ENCODE measurements at regions not wholly inside any gene's neighbourhood (a gene's known extent, or its start where the extent isn't known, plus 50 kb on each side); places are given as distances from the start of the nearest gene placed in this dataset.

DNA sequence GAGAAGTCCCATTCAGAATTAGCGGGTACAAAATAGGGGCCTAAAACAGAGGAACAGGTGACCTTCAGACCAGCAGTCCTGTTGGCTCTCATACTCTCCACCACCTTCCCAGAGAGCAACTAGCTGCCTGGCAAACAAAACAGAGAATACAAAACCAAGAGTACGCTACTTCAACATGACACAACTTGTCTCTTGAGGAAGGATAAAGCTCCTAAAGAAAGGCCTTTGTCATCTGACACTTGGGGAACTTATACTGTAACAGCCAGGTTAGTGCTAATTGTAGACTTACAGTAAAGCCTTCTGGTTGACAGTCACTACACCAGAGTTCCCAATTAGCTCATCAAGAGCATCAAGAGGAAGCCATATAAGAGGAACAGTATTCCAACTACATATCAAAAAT, 282.1 kb upstream of the NT5C1B start:
- intact Hi-C loops (cut with DNase I) = no loop called here
- Histone ChIP-seq H3K4me1 (no peaks in the 10 kb centered on the region), H3K27me3 (no peaks in the 10 kb centered on the region), H3K4me3 (no peak overlapping the region), H3K9me3 (no peaks in the 10 kb centered on the region), H3K36me3 (no peaks in the 10 kb centered on the region), H3K27ac (no peak overlapping the region)
- no peak for DNase-seq (ENCODE audit: low spot score in 2 of 2)
- TF ChIP-seq, protein P1, sequence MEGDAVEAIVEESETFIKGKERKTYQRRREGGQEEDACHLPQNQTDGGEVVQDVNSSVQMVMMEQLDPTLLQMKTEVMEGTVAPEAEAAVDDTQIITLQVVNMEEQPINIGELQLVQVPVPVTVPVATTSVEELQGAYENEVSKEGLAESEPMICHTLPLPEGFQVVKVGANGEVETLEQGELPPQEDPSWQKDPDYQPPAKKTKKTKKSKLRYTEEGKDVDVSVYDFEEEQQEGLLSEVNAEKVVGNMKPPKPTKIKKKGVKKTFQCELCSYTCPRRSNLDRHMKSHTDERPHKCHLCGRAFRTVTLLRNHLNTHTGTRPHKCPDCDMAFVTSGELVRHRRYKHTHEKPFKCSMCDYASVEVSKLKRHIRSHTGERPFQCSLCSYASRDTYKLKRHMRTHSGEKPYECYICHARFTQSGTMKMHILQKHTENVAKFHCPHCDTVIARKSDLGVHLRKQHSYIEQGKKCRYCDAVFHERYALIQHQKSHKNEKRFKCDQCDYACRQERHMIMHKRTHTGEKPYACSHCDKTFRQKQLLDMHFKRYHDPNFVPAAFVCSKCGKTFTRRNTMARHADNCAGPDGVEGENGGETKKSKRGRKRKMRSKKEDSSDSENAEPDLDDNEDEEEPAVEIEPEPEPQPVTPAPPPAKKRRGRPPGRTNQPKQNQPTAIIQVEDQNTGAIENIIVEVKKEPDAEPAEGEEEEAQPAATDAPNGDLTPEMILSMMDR (IDR thresholded peaks at IDR 0.05) = no peak

DNA sequence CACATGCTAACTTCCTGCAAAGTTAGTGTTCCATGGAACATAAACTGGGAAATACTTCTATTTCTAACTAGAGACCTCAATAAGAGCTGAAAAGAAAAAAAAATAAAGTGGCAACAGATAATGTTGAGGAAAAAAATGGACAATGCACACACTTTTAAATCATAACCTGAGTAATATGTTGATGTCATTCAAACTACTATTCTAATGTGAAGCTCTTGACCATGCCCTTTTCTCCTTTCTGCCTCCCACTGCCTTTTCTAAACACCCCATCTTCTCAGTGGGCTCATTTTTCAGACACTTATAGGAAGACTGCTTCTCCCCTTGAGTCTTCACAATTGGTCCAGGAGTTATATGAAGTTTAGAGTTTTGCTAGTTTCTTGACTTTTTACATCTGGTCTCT, 280.9 kb upstream of the NT5C1B start:
- Histone ChIP-seq H3K27me3 (no peaks in the 10 kb centered on the region), H3K36me3 (no peaks in the 10 kb centered on the region), H3K4me1 (no peaks in the 10 kb centered on the region), H3K27ac (no peak overlapping the region), H3K9me3 (no peaks in the 10 kb centered on the region), H3K4me3 (no peak overlapping the region)
- no peak for DNase-seq (ENCODE audit: low spot score in 2 of 2)
- TF ChIP-seq, protein P1 (IDR thresholded peaks at IDR 0.05) = no peak
- intact Hi-C loops (cut with DNase I) = no loop called here

DNA sequence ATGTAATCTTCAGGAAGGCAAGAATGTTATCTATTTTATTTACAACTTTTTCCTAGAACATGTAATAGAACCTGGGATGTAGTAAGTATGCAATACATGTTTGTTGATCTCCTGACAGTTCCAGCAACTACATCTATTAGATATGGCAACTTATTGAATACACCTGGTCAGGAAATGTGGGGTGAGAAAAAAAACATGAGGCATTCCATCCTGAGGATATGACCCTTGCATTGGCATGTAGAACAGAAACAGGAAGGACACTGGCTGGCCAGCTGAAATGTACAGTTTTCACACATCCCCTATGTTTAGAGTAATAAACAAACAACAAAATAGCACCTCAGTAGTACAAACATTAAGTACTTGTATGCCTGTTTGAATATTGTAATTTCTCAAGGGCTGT, 272.6 kb upstream of the NT5C1B start:
- intact Hi-C loops (cut with DNase I) = no loop called here
- DNase-seq (ENCODE audit: low spot score in 2 of 2) = no peak
- H3K9me3 ChIP-seq = no peaks in the 10 kb centered on the region
- no peak overlapping the region for H3K4me3 ChIP-seq
- H3K27ac ChIP-seq = no peak overlapping the region
- TF ChIP-seq, protein P1 (IDR thresholded peaks at IDR 0.05) = no peak
- no peaks in the 10 kb centered on the region for H3K4me1 ChIP-seq
- H3K27me3 ChIP-seq = no peaks in the 10 kb centered on the region
- H3K36me3 ChIP-seq = no peaks in the 10 kb centered on the region

DNA sequence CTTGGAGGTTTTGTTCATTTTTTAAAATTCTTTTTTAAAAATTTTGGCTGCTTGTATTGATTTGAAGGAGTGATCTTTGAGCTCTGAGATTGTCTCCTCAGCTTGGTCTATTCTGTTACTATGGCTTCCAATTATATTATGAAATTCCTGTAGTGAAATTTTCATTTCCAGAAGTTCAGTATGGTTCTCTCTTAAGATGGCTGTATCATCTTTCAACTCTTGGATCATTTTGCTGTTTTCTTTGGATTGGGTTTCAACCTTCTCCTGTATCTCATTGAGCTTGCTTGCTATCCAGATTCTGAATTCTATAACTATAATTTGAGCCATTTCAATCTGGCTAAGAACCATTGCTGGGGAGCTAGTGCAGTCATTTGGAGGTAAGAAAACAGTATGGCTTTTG, 270.8 kb upstream of the NT5C1B start:
- Histone ChIP-seq H3K4me3 (no peak overlapping the region), H3K27me3 (no peaks in the 10 kb centered on the region), H3K36me3 (no peaks in the 10 kb centered on the region), H3K4me1 (no peaks in the 10 kb centered on the region), H3K9me3 (no peaks in the 10 kb centered on the region), H3K27ac (no peak overlapping the region)
- TF ChIP-seq, protein P1 (IDR thresholded peaks at IDR 0.05) = no peak
- intact Hi-C loops (cut with DNase I) = no loop called here
- no peak for DNase-seq (ENCODE audit: low spot score in 2 of 2)

DNA sequence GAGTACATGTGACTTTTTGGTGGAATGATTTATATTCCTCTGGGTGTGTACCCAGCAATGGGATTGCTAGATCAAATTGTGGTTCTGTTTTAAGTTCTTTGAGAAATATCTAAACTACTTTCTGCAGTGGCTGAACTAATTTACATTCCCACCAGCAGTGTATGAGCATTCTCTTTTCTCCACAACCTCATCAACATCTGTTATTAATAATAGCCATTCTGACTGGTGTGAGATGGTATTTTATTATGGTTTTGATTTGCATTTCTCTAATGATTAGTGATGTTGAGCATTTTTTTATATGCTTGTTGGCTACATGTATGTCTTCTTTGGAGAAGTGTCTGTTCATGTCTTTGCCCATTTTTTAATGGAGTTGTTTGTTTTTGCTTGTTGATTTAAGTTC, 267.4 kb upstream of the NT5C1B start:
- Histone ChIP-seq H3K36me3 (no peaks in the 10 kb centered on the region), H3K4me3 (no peak overlapping the region), H3K4me1 (no peaks in the 10 kb centered on the region), H3K9me3 (no peaks in the 10 kb centered on the region), H3K27ac (no peak overlapping the region), H3K27me3 (no peaks in the 10 kb centered on the region)
- DNase-seq (ENCODE audit: low spot score in 2 of 2) = no peak
- intact Hi-C loops (cut with DNase I) = no loop called here
- TF ChIP-seq, protein P1 (IDR thresholded peaks at IDR 0.05) = no peak

GRCh38 chr2:18855027-18855426, 265.7 kb upstream of the NT5C1B start:
- no peaks in the 10 kb centered on the region for H3K36me3 ChIP-seq
- no peak overlapping the region for H3K4me3 ChIP-seq
- no peaks in the 10 kb centered on the region for H3K4me1 ChIP-seq
- no peaks in the 10 kb centered on the region for H3K9me3 ChIP-seq
- no peaks in the 10 kb centered on the region for H3K27me3 ChIP-seq
- TF ChIP-seq, protein P1 (IDR thresholded peaks at IDR 0.05) = no peak
- no peak for DNase-seq (ENCODE audit: low spot score in 2 of 2)
- intact Hi-C loops (cut with DNase I) = no loop called here
- no peak overlapping the region for H3K27ac ChIP-seq
